HG03457 (cell line): ENCODE measurements at regions not wholly inside any gene's neighbourhood (a gene's known extent, or its start where the extent isn't known, plus 50 kb on each side); places are given as distances from the start of the nearest gene placed in this dataset.
"Not testable (repeated sequence)": the region's sequence is repeated elsewhere in the genome, so short reads cannot be mapped to it uniquely, and the experiment has no call there.

ENCODE experiments used
- ATAC-seq: cut with Tn5 transposase; IDR thresholded peaks from one replicate; pipeline ENCODE4 v1.9.1; 2021; ENCODE audit warnings: moderate number of reproducible peaks; ENCODE audit not compliant: unreplicated experiment

GRCh38 chr3:144437989-144438388, 466.4 kb downstream of the DIPK2A start:
- peak; percentile 46 for ATAC-seq

- ATAC-seq, result no peak
Observed at GRCh38 chr3:144444061-144444460, 472.4 kb downstream of the DIPK2A start.

- no peak for ATAC-seq
Observed at GRCh38 chr3:144444546-144444945, 472.9 kb downstream of the DIPK2A start.

- no peak for ATAC-seq
Observed at GRCh38 chr3:144455841-144456440, 484.3 kb downstream of the DIPK2A start.

- no peak for ATAC-seq
Observed at GRCh38 chr3:144457758-144458157, 486.1 kb downstream of the DIPK2A start.

GRCh38 chr3:144458283-144458682, 486.7 kb downstream of the DIPK2A start:
- no peak for ATAC-seq

GRCh38 chr3:144462337-144462736, 490.7 kb downstream of the DIPK2A start:
- no peak for ATAC-seq

GRCh38 chr3:144463911-144464310, 492.3 kb downstream of the DIPK2A start:
- ATAC-seq, result no peak

- ATAC-seq, result no peak
Observed at GRCh38 chr3:144466114-144466513, 494.5 kb downstream of the DIPK2A start.

GRCh38 chr3:144466540-144466939, 494.9 kb downstream of the DIPK2A start:
- ATAC-seq, result no peak

GRCh38 chr3:144470666-144471065, 499.0 kb downstream of the DIPK2A start:
- ATAC-seq, result no peak

GRCh38 chr3:144477593-144477992, 506.0 kb downstream of the DIPK2A start:
- ATAC-seq, result no peak

GRCh38 chr3:144480416-144480919, 508.8 kb downstream of the DIPK2A start:
- ATAC-seq, result no peak

GRCh38 chr3:144482876-144483275, 511.3 kb downstream of the DIPK2A start:
- no peak for ATAC-seq

GRCh38 chr3:144487011-144487410, 515.4 kb downstream of the DIPK2A start:
- ATAC-seq, result no peak

GRCh38 chr3:144488927-144489326, 517.3 kb downstream of the DIPK2A start:
- ATAC-seq, result no peak

GRCh38 chr3:144491333-144491732, 519.7 kb downstream of the DIPK2A start:
- ATAC-seq, result no peak

GRCh38 chr3:144494651-144495050, 523.0 kb downstream of the DIPK2A start:
- not testable (repeated sequence) for ATAC-seq

- ATAC-seq, result no peak
Observed at GRCh38 chr3:144496141-144496835, 524.7 kb downstream of the DIPK2A start.

GRCh38 chr3:144497452-144497851, 525.8 kb downstream of the DIPK2A start:
- no peak for ATAC-seq

- no peak for ATAC-seq
Observed at GRCh38 chr3:144499001-144499930, 527.6 kb downstream of the DIPK2A start.
